GM21447 (cell line): ENCODE measurements at regions not wholly inside any gene's neighbourhood (a gene's known extent, or its start where the extent isn't known, plus 50 kb on each side); places are given as distances from the start of the nearest gene placed in this dataset.

Experiments used
- ATAC-seq: cut with Tn5 transposase; IDR thresholded peaks from one replicate; pipeline ENCODE4 v1.9.1; 2021; ENCODE audit not compliant: unreplicated experiment

DNA sequence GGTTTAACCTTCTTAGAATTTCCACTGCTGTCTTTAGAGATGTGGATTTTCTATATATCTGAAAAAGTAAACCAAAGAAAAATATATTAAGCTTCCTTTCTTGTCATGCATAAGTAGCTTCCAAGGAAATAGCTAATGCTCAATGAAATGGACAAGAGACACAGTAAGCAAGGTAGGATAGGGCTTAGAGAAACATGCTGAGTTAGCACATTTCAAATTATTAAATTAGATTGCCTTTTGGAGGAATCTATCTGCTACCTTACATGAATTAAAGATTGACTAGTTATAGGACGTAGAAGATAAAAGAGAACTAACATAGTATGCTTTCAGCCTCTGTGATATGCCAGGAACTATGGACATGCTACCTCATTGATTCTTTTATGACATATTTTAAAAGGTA is 824.6 kb downstream of the TUSC7 start:
- no peak for ATAC-seq

DNA sequence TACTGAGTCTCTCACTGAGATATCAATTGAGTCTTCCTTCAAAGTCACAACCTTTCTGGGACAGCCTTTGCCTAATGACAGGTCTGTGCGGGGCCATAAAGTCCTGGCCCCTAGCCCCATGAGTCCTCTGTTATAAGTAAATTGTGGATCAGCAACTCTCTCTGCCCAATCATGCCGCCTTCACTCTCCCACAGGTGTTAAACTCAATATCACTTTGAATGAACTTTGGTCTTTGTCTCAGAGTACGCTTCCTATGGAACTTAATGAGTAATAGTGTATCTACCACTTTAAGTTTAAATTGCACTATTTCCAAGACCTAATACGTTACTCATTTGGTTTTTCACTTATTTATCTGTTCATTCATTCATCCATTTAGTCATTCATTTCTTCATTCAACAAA is 826.4 kb downstream of the TUSC7 start:
- no peak for ATAC-seq

DNA sequence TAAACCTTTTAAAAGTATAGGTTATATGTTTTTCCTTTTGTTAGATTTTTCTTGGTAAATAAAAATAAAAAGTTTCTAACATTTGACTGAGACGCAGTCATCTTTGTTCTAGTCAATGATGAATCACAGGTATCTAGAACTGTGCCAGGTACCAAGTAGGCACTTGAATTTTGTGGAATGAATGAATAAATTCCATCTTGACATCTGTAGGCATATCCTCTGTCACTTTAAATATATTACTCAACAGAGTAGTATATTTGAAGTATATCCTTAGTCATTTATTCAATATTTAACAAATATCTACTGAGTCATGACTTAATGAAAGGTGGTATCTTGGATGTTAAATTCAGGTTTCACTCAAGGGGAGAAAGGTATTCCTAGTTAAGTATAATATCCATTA is 828.4 kb downstream of the TUSC7 start:
- no peak for ATAC-seq

DNA sequence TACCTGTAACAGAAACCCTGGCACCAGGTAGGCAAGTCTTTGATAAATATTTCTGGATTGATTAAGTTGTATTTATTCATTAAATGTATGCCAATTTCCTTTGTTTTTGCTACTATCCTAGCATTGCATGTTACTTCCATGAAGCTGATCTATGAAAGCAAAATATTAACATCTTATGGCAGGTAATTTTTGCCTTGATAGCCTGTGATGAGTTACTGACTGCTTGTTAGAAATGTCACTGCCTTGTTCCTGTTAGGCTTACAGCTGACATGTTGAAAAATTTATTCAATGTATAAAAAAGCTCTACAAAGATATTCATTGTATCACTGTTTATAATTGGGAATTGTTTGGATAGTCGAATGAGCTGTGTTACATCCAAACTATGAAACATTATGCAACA is 830.1 kb downstream of the TUSC7 start:
- no peak for ATAC-seq

DNA sequence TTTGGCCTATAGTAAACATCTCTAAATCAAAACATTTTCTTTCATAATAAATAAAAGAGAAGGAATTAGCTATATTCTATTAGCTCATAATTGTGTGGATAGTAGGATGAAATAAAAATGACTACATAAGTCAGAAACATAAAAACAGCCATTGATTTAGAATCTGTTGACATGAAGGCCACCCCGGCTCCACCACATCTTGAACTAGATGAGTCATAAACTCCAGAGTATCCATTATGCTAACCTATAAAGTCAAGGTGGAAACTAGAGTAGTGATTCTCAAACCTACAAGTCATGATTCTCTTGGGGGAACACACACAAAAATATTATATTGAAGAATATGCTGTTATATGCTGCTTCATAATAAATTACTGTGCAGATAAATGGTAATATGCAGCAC is 831.0 kb downstream of the TUSC7 start:
- ATAC-seq, result no peak

DNA sequence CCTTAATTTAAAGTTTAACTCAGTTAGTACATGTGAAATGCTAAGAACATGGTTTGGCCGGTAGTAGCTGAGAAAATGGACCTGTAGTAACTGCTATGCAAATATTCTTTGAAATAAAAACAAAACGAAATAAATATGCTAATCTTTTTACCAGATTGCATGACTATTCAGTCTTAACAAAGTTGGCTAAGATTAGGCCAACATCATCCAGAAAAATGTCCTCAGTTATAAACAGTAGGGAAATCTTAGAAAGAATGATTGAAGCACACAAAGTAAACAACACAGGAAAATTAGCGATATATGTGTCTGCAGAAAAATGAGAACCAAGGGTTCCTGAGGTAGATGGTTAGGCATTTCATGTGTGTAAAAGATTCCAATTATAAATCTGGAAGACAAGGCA is 832.1 kb downstream of the TUSC7 start:
- no peak for ATAC-seq

DNA sequence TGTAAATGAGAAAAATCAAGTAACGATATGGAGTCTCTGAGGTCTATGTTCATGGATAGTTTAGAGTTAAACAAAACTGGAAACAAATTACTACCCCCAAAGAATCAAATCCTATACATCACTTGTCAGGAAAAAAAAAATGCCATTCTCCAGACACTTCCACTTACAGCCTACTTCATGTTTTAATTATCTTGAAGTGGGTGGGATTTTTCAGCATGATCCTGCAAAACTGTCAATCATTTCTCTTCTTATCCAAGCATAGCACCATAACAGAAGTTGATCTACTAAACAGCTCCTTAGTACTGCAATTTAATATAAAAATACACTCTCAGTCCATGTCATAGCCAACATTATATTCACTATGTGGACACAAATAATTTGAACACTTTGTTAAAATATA is 833.9 kb downstream of the TUSC7 start:
- ATAC-seq, result no peak

DNA sequence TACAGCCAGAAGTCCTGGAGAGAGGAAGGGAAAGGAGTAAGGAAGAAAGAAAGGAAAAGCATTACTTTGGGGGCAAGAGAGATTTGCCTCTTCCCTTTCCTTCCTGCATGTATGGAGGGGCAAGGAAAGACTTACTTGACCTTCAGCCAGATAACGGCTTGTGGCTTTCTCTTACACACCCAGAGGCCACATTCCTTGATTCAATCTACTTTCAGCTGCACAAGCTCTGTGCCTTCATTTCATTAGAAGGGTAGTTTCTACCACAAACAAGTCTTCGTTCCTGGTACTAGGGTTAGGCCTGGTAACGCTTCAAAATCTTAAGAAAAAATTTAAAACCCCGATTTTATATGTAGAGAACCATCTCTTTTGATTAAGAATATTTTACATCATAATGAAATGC is 835.9 kb downstream of the TUSC7 start:
- ATAC-seq, result no peak

DNA sequence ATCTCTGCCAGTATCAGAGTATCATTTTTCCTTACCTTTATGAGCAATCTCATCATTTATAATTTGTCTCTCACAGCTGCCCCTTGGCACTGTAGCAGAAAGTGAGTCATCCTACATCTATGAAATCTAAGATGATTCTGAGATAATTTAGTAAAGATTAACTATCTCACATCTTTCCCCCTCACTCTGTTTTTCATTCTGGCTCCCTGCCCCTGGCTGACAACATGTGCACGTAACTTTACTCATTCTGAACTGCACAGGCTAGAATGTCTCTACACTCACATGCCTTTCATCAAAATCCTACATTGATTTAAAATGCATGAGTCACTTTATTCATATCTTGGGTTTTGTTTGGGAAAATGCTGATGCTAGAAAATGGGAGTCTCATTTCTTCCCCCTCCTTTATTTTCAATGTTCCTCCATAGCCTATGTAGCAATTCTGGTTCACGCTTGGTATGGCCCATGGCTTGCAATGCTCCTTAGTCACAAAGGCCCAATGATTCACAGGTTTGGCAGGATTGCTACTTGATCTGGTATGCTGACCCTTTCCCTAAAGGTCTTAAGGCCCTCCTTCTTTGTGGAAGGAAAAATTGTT is 838.5 kb downstream of the TUSC7 start:
- no peak for ATAC-seq

DNA sequence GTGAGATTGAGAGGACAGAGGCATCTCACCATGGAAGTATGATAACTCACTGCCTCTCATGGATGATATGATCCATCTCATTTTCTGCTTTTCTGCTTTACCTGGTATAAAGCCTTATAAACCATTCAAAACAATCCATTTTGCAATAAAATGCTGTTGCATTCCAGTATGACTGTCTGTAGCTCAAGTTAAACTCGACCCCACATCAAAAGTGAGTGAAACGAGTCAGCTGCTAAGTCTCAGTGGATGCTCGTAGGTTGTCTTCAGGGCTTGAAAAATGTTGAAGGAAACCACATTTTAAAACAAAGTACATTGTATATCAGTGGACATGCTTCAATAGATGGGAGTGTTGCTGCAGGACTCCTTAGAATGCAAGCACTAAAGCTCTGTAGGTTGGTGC is 839.0 kb downstream of the TUSC7 start:
- no peak for ATAC-seq

DNA sequence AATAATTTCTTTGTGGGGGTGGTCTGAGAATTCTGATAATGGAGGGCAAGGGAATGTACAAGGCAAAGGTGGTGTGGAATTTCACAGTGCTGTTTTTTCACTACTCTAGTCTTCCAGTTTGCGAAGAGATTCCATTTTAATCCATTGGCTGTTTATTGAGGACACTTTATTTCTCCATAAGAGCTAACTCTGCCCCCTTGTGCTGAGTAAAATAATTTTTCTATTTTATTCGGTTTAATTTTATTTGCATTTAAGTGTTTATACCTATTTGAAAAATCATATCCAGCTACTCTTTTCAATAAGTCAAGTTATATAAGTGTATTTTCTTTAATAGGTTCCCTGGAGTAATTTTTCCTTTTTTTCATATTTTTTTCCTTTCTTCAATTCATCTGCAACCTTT is 840.1 kb downstream of the TUSC7 start:
- ATAC-seq, result no peak

DNA sequence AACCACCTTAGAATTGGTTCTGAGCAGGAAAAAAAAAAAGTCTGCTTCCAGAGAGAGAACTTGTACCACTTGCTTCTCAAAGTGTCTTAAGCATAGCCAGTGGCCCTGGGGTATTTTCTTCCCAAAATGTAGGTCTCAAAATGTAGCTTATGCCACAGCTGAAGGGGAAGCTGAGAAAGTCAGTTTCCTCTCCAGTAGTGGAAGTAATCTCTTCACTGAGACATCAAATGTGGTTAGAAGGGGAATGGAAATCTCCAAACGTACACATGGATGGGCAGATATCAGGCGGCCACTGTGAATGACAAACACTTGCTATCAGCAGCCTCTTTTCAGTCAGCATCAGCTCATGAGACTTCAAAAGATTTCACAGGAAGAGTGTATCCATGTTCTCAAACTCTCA is 841.2 kb downstream of the TUSC7 start:
- no peak for ATAC-seq

DNA sequence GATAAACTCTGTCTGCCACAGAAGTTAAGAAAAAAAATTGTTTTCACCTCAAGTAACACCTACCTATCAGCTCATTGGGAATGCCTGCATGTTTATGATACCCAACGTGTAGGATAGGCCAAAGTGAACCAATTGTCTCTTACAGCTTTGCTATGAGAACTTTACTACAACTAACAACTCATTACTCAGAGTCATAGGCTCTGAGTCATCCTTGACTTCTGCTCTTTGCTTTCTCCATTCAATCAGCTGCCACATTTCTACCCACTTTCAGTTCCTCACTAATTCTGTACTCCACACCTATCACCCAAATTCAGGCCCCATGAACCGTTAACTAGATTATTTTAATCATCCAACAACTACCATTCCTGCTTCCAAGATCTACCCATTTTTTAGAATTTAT is 843.9 kb downstream of the TUSC7 start:
- ATAC-seq, result peak; percentile 98

DNA sequence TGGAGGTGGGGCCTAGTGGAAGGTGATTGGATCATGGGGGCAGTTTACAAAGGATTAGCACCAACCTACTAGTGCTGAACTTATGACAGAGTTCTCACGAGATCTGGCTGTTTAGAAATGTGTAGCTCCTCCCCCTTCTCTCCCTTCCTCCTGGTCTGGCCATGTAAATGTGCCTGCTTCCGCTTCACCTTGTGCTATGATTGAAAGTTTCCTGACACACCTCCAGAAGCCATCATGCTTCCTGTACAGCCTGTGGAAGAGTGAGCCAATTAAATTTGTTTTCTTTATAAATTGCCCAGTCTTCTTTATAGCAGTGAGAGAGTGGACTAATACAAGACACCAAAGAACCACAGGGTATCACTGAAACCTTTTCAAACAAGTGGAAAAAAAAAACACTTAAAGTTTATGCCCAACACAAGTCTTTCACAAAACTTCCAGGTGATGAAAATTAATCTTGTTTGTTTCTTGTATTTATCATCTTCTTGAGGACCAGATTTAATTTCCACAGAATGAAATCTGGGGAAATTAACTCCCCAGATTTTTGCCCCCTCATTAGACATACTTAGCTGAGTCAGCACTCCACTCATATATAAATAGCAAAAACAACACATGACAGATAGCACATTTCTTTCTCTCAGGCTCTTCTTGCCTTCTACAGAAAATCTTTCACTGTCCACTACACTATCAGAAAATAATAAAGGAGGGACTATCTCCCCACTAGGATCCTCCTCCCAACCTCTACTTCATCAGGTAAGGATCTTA is 847.2 kb downstream of the TUSC7 start:
- no peak for ATAC-seq

DNA sequence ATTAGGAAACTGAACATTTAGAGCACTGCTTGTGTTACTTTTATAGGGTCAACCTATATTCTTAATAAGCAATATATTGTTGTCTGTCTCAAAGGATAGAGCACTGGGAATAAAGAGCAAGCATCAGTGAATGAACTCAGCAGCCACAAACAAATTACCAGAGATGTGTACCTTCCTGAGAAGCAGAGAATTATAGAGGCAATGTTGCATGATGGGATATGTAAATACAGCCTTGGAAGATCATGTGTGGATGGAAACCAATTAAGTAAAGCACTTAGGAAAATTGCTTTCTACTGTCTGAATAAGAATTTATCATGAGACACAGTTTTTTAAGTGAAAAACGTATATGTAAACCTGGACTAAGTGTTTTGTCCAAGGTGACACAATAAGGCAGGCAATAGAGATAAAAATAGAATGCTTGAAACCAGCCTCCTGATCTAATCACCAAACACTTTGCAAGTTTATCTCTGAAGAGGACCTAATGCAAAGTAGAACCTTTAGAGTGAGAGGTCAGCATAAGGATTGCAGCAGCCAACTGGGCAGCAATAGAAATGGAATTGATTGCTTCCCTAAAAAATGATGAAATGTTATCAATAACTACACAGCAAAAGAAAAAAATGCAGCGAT is 848.0 kb downstream of the TUSC7 start:
- no peak for ATAC-seq

DNA sequence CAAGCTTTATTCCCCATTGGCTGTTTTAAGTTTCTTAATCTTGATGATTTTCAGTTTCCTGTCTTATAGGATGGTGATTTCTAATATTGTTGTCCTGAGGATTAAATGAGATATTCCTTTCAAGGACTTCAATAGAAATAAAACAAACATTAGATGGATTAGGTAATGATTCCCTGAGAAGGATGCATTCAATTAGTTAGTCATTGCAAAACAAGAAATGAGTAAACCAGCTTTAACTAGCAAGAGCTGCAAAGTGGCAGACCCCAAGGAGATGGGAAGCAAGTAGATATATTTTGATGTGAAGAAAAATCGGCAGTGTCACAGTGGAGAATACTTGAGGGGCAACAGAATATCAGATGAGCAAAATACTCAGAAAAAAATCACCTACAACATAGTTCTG is 849.1 kb downstream of the TUSC7 start:
- ATAC-seq, result no peak

DNA sequence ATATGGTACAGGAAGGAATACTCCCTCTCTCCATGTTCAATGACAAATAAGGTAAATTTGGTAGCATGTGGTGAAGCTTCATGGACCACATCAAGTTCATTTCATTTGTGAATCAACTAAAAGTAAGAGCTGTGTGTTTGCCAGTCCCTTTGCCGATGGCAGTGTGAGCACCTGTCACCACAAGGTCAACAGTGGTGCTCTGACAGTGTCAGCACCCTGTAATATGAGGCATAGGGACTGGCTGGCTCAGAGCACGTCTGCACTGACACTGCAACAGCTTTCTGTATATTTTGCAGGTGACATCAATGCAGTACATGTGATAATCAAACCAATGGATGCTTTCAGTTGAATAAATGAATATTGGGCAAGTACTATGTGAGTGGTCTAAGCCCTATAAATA is 852.4 kb downstream of the TUSC7 start:
- no peak for ATAC-seq

DNA sequence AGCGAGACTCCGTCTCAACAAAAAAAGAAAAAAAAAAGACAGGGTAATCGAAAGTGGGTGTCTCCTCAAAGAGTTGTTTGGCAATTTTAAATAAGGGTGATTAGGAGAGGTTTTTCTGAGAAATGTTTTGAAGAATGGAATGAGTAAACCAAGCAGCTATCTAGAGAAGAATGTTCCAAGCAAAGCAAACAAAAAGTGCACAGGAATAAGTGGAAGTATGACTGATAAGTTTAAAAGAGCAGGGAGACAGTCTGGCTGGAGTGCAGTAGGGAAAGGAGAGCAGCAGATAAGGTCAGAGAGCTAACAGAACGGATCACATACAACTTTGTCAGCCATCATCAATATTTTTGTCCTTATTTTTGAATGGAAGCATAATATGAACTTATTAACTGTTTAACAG is 853.5 kb downstream of the TUSC7 start:
- ATAC-seq, result no peak

DNA sequence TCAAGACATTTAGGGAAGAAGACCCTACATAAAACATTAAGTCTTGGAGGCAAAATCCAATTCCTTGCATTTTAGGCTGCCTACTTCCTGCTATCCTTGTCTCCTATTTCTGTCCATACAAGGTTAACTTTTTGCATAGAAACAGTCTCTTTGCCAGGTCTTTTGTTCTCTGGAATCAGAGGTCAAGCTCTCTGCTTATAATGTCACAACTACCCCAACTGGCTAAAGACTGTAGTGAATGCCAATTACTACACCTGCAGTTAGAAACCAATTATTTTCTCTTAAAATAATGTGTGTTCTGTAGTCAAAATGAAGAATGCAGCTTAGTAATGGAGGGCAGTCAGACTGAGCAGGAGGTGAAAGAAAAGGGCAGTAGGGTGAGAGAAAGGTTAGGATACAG is 856.2 kb downstream of the TUSC7 start:
- ATAC-seq, result no peak

DNA sequence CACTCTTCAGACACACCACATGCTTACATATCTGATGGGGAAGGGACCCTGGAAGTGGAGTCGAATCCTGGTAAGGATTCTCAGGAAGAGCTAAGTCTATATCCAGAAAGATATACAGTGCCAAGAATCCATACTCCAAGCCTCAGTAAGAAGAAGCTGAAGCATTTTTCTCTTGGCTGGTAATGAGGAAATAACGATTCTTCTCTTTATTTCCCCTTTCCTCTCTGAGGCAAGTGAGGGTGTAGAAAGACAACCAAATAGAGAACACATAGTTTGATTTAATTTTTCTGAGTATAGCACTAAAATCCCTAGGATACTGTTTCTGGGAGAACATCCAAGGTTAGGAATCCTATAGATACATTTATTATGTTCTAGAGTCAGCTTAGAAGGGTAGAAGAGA is 857.3 kb downstream of the TUSC7 start:
- ATAC-seq, result no peak

DNA sequence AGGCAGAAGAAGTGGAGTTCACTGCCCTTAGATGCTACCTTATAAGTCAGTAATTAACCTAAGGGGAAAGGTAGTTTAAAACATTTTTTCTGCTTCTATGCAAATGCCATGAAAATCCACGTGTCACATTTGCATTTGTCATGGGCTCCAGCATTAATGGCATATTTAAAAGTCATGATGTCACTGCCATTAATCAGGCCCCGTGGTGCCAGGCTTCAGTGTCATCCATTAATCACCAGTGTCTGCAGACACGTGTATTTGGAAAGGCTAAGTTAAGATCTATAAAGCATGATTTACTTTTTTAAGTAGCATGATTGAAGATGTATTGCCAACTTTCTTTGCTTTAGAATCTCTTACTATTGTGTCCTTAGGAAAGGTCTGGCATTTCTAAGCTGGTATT is 857.8 kb downstream of the TUSC7 start:
- ATAC-seq, result no peak

DNA sequence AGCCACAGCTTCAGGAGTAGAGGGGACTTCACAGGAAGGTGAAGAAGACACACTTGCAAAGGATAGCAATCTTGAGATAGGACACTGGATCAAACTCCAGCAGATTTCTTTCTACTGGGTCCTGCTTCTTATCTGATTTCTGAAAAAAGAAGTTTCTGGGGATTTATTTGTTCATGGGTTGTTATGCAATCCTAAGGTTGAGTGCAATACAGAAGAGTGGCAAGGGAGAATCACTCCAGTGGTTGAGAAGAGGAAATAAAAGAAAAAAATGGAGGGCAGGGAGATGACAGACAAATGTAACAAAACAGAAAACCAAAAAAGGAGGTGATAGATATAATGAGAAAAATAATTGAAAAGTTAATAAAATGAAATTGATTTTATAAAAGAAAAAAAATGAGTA is 858.3 kb downstream of the TUSC7 start:
- ATAC-seq, result no peak

DNA sequence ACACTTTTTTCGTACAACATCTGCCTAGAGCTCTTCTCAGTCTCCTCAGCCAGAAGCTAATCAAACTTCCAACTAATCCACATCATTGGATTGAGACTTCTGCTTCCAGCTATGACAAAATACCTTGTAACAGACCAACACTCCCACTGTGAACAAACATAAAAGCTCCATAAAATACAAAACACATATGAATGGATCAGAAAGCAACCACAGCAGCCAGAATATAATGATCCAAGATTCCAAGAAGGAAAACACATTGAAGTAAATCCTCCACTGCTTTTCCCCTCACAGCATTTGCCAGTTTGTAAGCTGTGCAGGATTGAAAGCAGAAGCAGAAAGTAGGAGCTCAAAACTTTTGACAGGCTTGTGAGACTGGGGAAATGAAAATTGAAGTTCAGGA is 863.2 kb downstream of the TUSC7 start:
- no peak for ATAC-seq
